ENCODE measurements at regions not wholly inside any gene's neighbourhood (a gene's known extent, or its start where the extent isn't known, plus 50 kb on each side); places are given as distances from the start of the nearest gene placed in this dataset.

GRCh38 chr16:86296256-86296655 is 214.1 kb upstream of the FOXF1 start:
- no peaks in the 10 kb centered on the region for H3K36me3 ChIP-seq (ENCODE audit: control insufficient read depth, insufficient read depth, low read length)
- H3K4me3 ChIP-seq (replicated peaks; ENCODE audit: low read depth, low read length), result no peak overlapping the region
- H3K27me3 ChIP-seq (replicated peaks; ENCODE audit: control insufficient read depth, insufficient read depth, low read length), result peaks cover 1% of the 10 kb centered on the region
- TF ChIP-seq, protein P1, sequence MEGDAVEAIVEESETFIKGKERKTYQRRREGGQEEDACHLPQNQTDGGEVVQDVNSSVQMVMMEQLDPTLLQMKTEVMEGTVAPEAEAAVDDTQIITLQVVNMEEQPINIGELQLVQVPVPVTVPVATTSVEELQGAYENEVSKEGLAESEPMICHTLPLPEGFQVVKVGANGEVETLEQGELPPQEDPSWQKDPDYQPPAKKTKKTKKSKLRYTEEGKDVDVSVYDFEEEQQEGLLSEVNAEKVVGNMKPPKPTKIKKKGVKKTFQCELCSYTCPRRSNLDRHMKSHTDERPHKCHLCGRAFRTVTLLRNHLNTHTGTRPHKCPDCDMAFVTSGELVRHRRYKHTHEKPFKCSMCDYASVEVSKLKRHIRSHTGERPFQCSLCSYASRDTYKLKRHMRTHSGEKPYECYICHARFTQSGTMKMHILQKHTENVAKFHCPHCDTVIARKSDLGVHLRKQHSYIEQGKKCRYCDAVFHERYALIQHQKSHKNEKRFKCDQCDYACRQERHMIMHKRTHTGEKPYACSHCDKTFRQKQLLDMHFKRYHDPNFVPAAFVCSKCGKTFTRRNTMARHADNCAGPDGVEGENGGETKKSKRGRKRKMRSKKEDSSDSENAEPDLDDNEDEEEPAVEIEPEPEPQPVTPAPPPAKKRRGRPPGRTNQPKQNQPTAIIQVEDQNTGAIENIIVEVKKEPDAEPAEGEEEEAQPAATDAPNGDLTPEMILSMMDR (IDR thresholded peaks at IDR 0.05; ENCODE audit: insufficient read depth, low read length, poor library complexity, severe bottlenecking), result no peak
- DNase-seq (ENCODE audit: extremely low read depth, insufficient read length), result no peak

DNA sequence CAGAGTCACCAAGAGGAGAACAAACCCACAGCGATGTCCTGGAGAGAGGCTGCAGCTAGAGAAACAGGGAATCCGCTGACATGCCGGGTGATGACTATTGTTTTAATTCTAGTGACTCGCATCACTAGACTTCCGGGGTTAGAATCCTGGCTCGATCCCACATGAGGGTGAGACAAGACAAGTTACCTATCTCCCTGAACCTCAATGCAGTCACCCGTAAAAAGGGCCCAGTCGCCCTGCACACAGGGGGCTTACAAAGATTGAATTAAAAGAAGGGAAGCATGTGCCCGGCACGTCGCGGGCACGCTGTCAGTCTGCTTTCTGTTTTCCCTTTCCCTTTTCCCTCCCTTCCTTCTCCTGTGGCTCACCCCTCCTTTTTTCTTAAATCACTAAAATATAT is 212.9 kb upstream of the FOXF1 start:
- no peak overlapping the region for H3K4me3 ChIP-seq (replicated peaks; ENCODE audit: low read depth, low read length)
- H3K27me3 ChIP-seq (replicated peaks; ENCODE audit: control insufficient read depth, insufficient read depth, low read length), result peaks cover 1% of the 10 kb centered on the region
- DNase-seq (ENCODE audit: extremely low read depth, insufficient read length), result no peak
- TF ChIP-seq, protein P1 (IDR thresholded peaks at IDR 0.05; ENCODE audit: insufficient read depth, low read length, poor library complexity, severe bottlenecking), result no peak
- no peaks in the 10 kb centered on the region for H3K36me3 ChIP-seq (ENCODE audit: control insufficient read depth, insufficient read depth, low read length)

DNA sequence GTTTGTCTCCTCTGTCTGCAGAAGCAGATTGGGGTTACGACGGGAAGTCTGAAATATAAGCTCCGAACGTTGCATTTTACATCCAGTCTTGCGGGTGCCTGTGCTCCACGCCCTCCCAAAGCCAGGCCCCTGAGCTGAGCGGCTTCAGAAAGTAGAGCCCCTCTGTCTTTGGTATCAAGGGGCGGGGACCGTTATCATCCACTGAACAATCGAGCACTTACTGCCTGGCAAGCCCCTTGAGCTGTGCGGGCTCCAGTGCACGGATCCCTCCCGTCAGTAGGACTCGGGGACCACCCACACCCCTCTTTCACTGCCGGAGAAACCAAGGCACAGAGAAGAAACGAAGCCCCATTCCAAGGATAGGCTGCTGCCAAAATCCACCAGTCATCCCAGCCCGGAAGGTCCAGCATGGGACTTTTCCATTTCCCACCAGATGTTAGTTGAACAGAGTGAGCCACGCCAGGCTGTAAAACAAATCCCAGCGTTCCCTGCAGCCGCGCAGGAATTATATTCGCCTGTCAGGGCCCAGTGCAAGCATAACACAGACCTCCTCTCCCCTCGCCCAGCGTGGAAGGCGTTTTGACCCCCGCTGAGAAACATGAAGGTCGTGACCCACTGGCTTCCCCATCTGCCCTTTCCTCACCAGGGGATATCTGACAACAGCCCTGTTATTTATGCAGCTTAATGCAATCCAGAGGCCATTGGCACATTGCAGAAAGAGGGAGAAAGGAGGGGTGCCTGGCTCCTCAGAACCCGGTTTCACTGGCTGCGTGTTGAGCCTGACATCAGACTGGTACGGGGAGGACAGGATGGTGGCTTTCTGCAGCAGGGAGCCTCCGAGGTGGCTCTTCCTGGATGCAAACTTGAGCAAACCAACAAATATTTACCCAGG is 212.2 kb upstream of the FOXF1 start:
- TF ChIP-seq, protein P1 (IDR thresholded peaks at IDR 0.05; ENCODE audit: insufficient read depth, low read length, poor library complexity, severe bottlenecking), result no peak
- Histone ChIP-seq H3K4me3 (replicated peaks; ENCODE audit: low read depth, low read length) (no peak overlapping the region), H3K27me3 (replicated peaks; ENCODE audit: control insufficient read depth, insufficient read depth, low read length) (peaks cover 1% of the 10 kb centered on the region), H3K36me3 (ENCODE audit: control insufficient read depth, insufficient read depth, low read length) (no peaks in the 10 kb centered on the region)
- DNase-seq (ENCODE audit: extremely low read depth, insufficient read length), result no peak

DNA sequence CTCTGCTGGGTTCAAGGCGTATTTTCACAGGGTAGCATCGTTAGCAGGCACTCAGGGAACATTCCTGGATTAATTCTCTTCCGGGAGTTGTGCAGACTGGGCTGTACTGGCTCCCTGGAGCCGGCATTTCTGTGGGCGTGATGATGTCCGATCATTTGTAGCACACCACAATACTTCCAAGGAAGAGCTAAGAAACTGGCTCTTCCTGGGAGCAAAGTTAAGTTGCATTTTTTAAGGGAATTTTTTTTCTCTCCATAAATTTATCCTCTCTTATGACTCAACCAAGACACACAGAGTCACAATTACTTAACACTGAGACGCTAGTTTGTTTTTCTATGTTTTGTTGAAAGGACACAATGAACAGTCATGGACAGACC is 211.6 kb upstream of the FOXF1 start:
- Histone ChIP-seq H3K36me3 (ENCODE audit: control insufficient read depth, insufficient read depth, low read length) (no peaks in the 10 kb centered on the region), H3K4me3 (replicated peaks; ENCODE audit: low read depth, low read length) (no peak overlapping the region), H3K27me3 (replicated peaks; ENCODE audit: control insufficient read depth, insufficient read depth, low read length) (peaks cover 1% of the 10 kb centered on the region)
- TF ChIP-seq, protein P1 (IDR thresholded peaks at IDR 0.05; ENCODE audit: insufficient read depth, low read length, poor library complexity, severe bottlenecking), result no peak
- DNase-seq (ENCODE audit: extremely low read depth, insufficient read length), result no peak

GRCh38 chr16:86299882-86300610 is 210.3 kb upstream of the FOXF1 start:
- no peak for DNase-seq (ENCODE audit: extremely low read depth, insufficient read length)
- TF ChIP-seq, protein P1 (IDR thresholded peaks at IDR 0.05; ENCODE audit: insufficient read depth, low read length, poor library complexity, severe bottlenecking), result no peak
- peaks cover 1% of the 10 kb centered on the region for H3K27me3 ChIP-seq (replicated peaks; ENCODE audit: control insufficient read depth, insufficient read depth, low read length)
- no peak overlapping the region for H3K4me3 ChIP-seq (replicated peaks; ENCODE audit: low read depth, low read length)
- H3K36me3 ChIP-seq (ENCODE audit: control insufficient read depth, insufficient read depth, low read length), result no peaks in the 10 kb centered on the region

Data from GM06990 (cell line).